Activated CD4-positive, alpha-beta T cell treated with anti-CD3 and anti-CD28 coated beads, Interleukin-2, amount 50 U/mL, for 48 hours (primary cell): ENCODE measurements at regions not wholly inside any gene's neighbourhood (a gene's known extent, or its start where the extent isn't known, plus 50 kb on each side); places are given as distances from the start of the nearest gene placed in this dataset.

Experiments used
- DNase-seq, 2 experiments: peaks; one replicate each; pipeline ENCODE4 v3.0.0-alpha.2; 2020

DNA sequence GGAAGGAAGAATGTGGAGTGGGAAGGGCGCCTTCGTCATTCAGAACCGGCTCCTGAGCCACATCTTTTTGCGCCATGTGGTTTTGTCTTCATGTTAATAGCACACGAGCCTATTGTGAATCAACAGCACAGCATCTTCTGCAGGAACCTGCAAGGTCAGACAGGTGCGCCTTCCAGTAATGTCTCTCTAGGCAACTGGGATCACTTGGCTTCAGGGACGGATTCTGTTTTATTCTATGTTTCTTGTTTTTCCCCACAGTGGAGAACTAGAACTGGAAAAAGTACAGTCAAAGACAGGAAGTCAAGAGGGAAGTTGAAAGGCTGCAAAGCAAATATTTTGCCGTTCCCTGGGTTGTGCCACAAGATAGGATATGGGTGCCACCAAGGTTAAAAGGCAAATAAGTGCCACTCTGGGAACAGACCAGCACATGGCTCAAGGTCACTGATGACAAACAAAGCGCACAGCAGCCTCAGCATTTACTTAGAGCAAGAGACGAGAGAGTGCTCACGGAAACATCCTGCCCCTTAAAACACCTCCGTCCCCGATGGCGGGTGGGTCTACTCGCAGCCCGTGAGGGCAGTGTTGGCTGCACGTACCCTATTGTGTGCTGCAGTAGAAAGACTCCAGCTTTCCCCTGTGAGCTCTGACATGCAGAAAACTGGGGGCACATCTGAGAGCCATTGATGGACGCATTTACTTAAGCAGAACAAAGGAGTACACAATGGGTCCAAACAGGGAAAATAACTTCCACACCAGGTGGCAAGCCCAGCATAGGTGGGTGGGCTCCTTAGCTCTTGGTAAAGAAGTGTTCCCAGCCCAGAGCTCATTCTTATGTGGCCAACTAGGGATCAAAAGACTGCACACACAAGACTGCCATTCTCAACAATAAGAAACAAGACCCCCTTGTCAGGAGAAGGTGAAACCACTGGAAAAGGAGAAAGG is 107.2 kb upstream of the PARD3B start:
- DNase-seq, result no peak

DNA sequence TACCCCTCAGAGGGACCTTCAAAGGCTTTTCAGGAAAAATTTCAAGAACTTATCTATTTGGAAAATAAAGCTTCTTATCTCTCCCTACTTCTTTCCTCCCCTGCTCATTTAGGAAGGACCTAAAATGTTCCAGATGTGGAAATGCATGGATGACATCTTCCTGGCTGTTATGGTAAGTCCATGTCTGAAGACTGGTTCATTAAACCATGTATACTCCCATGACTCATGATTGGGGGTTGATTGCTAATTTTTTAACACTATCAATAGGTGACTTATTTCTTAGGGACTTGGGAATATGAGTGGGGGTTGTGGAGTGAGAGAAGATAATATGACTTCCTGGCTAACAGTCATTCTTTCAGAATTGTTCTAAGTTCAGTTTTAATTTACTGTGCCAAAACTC is 104.0 kb upstream of the PARD3B start:
- DNase-seq, result no peak

DNA sequence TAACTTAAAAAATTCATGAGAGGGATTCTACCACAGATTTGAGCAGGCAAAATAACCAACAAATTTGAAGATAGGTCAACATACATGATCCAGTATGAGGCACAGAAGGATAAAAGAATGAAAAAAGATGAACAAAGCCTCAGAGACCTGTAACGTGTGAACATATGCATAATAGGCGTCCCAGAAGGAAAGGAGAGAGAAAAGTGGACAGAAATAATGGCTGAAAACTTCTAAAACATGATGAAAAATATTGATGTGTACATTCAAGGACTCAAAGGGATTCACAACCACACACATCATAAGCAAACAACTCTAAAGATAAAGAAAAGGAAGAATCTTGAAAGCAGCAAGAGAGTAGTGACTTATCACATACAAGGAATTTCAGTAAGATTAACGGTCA is 100.1 kb upstream of the PARD3B start:
- no peak for DNase-seq

DNA sequence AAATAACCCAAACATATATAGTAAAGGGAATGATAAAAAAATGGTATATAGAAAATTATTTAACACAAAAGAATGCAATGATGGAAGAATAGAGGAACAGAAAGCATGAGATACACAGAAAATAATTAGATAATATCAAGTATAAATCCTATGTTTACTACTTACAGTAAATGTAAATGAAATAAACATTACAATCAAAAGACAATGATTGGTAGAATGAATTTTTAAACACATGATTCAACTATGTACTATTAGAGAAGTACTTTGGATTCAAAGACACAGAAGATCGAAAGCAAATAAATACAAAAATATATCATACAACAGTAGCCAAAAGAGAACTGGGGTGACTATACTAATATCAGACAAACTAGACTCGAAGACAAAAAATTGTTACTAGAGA is 97.6 kb upstream of the PARD3B start:
- DNase-seq, result no peak

DNA sequence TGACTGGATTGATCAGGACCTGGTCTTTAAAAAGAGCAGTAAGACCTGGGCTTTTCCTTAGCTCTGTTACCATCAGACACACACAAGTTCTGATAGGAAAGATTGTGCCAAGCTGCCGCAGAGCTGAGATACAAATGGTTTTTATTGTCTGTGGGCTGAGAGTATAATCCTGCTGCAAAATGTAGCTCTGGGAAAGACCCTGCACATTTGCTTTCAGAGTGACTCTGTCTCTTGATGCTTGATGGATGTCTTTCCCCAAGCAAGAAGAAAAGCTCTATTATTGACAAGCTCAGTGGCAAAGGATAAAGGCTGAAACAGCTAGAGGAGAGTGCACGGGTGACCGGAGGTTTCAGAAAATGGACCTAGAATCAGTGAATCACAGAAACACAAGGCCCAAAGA is 95.3 kb upstream of the PARD3B start:
- DNase-seq, result no peak

DNA sequence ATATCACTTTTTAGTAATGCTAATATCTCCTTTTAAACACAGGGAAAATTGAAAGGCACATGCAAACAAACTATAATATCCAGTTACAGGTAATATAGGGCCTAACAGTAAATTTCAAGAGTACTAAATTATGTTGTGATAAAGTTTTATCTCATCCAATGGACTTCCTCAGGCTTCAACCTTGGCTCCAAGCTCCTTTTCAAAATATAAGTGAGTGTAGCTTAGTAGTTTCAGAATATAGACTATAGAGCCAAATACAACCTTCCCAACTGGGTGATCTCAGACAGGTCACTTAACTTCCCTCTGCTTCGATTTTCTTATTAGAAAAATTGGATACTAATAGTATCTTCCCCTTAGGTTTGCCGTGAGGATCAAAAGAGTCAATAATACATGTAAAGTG is 93.5 kb upstream of the PARD3B start:
- no peak for DNase-seq

DNA sequence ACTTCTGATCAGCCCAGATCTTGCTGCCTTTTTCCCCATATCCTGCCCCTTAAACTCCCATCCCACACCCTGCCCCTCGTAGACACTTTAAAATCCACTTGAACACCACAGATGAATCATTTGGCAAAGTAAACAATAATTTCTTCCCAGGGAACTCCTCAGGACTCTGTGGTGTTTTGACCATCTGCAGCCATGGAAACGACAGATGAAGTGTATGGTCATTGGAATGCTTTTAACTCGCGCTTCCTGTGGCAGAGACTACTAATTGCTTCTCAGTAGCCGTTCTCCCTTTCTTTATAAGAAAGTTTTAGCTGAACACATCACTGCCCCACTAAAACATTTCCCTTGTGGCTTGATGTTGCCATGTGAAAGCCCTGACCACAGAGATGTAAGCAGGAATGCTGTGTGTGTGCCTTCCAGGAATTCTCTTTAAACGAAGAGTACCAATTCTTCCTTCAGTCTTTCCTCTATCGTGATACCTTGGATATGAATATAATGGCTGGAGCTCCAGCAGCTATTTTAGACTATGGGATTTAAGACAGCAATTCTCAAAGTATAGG is 92.7 kb upstream of the PARD3B start:
- DNase-seq, result no peak

DNA sequence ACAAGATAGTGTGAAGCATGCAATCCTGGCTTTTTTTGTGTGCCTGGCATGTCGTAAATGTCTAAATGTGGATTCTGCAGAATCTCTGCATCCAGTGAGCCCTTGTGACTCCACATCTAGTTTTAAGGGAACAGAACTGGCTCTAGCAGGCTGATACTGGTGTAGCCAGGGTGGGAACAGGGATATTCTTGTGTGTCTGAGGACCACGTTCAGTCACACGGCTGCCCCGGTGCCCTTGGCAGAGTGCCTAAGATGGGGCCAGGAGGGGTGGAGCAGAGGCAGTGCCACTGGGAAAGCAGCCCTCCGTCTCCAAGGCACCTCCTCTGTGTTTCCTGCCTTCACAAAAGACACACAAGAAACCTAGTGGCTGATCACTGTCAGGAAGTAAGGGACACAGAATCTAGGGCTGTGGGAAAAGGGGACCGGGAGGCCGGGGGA is 91.5 kb upstream of the PARD3B start:
- DNase-seq, result no peak

DNA sequence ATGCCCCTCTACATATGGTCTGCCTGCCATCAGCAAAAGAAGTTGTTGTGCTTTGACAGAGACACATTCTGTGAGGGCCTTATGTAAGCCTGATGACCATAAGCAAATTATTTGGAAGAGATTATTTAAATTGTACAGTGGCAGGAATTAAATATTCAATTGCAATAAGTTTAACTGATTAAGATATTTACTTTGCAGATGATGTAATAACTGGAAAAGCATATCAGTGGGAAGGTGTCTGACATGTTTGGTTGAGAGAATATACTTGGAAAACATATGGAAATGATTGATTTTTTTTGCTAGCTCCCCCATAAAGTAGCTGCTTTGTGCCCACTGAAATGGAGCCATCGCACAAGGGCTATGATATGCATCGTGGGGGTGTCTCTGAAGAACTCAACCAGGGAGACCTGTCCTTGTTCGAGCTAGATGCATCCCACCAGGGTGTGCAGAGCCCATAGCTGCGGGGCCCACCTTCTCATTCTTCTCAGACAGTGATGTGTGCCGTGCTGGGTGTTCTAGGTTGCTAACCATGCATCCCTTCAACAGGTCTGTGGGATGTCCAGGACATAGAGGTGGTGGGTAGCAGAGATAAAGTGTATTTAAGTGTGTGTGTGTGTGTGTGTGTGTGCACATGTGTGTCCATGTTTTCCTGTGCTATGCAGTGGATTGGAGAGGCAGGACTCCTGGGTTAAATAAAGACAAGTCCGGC is 90.4 kb upstream of the PARD3B start:
- no peak for DNase-seq

DNA sequence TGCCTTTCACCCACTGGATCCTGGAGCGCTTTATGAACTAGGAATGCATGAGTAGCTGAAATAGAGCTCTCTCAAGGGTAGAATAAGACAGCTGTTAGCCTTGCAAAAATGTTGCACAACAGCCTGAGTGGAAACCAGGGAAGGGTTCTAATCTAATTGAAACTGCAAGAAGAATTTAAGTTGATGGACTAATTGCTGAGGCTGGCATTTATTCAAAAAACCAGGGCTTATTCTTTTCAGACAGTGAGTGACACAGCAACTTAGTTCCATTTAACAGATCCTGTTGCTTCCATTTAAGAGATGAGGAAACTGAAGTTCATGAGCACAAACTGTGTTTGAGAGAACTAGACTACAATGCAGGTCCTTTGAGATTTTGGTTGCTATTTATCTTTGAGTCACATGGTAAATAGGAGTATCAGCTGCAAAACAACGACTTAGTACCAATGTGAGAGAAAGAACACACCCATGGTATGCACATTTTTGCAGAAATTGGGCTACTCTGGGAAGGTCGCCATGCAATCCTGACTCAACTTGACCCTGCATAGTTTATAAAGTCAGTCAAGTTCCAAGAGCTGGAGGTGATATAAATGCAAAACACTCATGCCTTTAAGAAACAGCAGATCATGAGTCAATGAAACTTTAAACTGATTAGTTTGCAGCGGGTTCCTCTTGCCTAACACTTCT is 76.4 kb upstream of the PARD3B start:
- no peak for DNase-seq

DNA sequence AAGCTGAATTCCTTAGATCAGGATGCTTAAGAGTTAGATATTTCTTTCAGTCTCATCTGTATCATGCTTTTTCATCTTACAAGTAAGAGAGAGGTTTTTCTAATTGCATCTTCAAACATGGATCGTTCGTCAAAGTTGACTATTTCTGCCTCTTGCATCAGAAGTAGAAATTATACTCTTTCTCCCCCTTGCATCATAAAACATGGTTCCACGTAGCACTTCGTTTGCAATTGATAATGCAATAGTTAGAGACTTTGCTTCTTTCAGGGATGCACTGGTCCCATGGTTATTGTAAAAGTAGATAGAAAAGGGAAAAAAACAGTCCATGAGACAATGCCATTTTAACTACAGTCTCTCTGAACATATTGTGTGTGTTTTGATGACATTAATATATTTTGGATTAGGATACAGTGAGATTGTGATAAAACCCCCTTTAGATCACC is 75.1 kb upstream of the PARD3B start:
- no peak for DNase-seq

DNA sequence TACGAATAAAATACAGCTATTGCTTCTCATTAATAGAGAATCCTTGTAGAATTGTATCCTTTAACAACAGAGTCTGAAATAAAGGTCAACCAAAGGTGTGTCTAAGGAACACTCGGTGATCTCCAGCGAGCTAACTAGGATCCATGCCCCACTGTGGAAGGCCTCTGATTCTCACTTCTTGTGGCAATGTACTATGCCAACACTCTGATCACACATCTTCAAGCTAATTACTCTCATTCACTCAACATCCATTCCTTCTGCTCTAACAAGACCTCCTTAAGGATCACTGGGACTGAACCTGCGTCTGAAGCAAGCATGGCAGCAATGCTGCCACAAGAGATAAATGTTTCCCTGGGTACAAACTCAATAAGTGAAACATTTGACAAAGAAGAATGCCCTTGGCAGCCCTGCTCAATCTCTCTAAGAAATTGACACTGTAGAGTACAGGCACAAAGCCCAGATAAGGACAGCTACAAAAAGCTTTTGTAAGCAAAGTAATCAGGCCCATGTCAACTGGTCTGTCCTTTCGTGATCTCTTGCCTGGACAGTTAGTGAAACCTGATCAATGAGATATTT is 74.6 kb upstream of the PARD3B start:
- DNase-seq, result no peak

DNA sequence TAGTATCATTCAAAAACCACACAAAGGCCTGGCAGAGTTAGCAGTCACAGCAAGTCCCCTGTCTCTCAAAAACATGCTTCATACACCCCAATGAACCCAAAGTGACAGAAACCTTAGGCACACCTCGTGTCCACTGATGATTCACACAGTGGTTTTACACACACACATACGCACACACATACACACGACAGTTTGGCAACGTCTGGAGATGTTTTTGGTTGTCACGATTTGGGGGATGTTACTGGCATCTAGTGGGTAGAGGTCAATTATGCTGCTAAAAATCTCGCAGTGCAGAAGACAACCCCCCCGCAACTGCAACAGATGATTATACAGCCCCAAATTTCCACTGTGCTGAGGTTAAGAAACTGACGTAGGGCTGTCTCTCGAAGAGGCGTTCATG is 72.9 kb upstream of the PARD3B start:
- DNase-seq, result no peak

DNA sequence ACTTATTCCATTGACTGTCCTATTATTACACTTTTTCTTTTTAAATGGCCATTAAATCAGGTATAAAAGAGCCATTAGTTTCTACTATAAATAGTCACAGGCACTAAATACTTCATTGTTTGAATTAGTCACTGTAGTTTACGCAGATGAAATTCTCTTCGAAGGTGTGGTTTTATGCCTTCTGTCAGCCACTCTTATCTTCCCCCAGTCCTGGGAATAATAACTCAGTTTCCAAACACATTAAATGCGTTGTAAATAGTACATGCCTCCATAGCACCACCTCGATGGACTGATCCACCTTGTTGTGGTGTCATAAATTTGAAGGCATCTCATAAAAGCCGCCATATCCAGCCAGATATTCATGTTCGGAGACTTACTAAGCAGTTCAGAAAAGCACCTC is 72.1 kb upstream of the PARD3B start:
- DNase-seq, result no peak

DNA sequence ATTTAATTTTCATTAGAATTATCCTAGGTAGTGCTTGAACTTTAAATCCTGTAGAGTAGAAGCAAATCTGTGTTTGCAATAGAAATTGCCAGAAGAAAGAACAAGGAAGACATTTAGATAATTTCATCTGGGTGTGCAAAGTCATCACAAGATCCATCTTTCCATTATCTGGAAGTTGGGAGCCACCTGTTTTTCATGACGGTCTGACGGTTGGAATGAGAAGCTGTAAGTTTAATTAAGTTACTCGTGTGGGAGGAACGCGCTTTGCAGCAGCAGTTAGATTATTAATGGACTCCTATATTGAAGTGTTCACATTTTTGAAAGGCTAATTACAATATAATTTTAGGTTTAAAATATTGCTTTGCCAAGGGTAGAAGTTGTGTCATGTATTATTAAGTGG is 69.9 kb upstream of the PARD3B start:
- DNase-seq, result no peak

DNA sequence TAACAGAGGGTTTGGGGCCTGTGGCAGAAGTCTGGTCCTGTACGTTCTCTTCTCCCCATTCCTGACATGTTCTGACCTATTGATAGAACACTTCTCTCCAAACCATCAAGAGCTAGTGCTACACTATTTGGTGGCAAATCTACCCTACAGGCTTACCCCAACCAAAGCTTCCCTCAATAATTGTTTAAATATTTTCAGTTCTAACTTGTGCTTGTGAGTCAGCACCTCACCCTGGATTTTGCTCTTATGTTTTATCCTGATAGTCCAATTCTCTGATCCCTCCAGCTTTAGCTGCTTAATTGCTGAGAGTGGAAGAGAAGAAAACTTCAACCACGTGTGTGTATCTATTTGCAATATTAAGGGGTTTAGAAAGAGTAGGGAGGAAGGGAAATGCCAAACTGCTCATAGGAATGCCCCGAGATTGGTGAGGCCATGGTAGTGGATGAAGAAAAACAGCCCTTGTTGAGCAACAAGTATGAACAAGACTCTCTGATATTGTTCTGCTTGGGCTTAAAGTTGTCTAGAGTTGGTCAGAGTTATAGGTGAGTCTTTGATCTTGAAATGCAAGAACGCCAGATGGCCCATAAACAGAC is 67.8 kb upstream of the PARD3B start:
- DNase-seq, result no peak

DNA sequence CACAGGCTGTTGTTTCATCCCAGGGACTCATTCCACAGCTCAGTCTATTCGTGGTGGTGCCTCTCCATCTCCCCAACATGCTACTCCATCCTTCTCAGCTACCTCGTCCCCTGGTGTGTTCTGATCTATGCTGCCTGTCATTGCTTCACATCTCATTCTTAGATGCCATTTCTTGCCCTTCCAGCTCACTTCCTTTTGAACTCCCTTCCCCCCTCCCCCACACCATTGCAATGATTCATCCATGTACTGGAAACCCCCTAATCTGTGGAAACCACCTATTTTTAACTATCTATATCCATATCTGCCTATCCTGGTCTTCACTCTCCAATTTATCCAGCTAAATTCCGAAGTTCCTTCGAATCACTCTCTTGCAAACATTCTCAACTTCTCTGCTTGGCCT is 65.7 kb upstream of the PARD3B start:
- DNase-seq, result no peak

DNA sequence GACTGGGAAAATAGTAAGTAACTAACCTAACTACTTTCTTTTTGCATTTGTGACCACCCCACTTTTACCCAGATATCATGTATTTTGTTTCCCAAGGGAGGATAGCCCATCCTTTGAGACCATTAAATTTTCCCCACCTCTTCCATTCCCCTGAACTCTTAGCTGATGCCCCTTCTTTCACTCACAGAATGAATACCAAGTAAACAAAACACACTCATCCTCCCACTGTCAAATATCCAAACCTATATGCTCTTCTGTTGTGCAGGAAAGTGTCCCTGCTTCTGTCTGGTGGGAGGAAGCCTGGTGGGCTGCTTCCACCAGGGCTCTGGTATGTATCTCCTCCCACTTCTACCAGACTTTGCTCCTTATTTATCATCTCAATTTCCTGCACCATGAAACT is 64.6 kb upstream of the PARD3B start:
- no peak for DNase-seq

DNA sequence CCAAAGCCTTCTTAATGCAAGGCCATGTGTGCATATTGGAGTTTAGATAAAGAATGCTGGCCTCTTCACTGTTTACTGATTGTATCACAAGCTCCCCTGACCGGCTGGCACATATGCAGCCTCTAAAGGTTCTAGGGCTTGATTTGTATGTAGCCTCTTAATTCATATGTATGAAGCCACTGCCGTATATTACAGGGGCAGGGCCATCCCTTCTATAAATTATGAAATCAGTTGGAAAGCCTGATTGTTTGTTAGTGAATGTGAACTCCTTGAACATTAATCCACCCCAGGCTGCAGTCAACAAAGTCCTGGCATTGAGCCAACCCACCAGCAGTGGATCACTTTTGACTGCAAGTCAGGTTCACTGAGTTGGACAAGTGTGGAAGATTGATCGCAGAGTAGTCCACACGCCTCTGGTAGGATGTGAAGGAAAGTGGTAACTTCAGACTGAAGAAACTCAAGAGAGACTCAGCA is 61.6 kb upstream of the PARD3B start:
- no peak for DNase-seq

DNA sequence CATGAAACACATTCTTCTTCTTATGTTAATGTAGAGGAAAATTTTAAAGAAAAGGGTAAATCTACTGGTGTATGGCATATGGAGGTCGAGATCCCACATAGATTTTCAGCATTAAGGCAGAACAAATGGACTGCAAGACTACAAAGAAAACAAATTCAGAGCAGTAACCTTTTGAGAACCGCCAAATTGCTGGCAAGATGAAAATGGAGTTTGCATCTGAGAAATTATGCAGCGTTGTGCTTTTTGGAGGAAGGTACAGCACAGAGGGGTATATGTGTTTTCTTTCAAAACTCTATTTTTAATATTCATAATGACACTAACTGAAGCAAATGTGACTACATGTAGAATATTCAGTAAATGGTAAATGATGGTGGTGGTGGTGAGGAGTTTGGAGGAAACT is 59.0 kb upstream of the PARD3B start:
- DNase-seq, result no peak

DNA sequence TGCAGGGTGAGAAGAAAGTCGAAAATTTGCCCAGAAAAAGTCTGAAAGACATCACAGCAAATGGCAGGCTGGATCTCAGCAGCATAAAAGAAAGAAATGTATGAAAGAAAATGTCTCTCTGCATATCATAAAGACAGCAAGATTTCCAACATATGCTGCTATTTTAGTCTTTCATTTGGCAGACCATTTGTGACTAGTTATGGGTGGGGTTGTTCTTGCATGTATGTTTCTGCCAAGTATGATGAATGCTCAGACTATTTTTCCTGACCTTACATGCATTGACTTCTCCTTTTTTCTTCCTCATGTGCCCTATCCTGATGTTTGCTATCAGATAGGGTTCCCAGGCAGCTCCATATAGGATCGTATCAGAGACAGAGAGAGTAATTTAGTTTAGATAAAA is 58.5 kb upstream of the PARD3B start:
- DNase-seq, result no peak

DNA sequence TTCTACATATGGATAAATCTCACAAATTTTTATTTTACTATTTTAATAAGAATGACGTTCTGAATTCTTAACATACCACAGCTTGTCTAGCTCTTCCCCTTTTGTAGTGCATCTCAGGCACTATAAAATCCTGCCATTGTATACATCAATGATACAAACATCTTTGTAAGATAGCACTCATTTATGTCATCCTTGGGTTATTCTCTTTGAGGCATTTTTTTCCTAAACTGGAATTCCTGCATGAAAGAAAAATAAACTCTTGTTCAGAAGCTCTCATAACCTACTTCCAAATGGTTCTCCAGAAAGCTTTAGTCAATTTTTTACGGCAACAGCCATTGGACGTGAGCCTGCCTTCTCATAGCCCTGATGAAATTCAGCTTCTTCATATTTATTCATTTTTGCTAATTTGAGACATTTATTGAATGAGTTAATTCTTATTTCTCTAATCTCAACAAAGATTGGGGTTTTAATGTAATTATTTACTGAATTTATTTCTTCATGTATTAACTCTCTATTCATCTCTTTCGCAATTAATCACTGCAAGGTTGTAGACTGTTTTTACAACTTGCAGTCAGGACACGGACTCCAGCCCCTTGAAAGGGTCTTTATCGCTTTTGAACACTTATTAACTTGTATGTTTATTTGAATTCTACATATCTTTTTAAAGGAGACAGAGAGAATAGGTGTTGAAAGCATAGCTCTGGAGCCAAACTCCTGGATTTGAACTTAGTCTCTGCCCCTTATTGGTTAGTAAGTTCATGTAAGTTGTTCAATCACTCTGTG is 57.6 kb upstream of the PARD3B start:
- no peak for DNase-seq
